ENCODE measurements at regions not wholly inside any gene's neighbourhood (a gene's known extent, or its start where the extent isn't known, plus 50 kb on each side); places are given as distances from the start of the nearest gene placed in this dataset.

DNA sequence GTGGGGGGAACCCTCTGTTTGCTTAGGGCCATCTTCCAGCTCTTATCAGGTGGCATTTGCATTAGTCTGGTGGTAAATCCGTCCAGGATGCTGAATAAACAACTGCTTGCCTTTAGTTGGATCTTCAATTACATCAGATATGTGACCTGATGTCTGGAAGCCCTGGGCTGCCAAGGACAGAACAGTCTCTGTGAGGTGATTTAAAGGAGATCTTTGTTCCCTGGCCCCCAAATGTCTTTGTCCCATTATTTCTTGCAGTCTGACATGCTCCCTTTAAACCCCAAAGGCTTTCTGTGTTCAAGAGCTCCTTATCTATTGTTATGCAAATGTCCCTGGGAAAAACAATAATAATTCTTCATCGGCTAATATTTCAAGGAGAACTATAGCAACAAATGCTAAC is 84.6 kb upstream of the SPTLC3 start:
- Histone ChIP-seq H4K20me1 (replicated peaks; ENCODE audit: control insufficient read depth, extremely low read depth, insufficient read depth, low read length) (no peaks in the 10 kb centered on the region), H3K27ac (ENCODE audit: insufficient read depth, low read depth, low read length) (no peak overlapping the region), H3K4me3 (replicated peaks in 1 of 3; ENCODE audit: insufficient read depth in 1 of 3, low read depth in 1 of 3, low read length in 3 of 3) (no peak overlapping the region), H3K4me2 (ENCODE audit: insufficient read depth, low read length) (no peak overlapping the region), H2AFZ (ENCODE audit: low read depth, low read length) (no peak overlapping the region), H3K79me2 (ENCODE audit: control insufficient read depth, insufficient read depth, low read length) (no peaks in the 10 kb centered on the region), H3K9ac (replicated peaks; ENCODE audit: extremely low read depth, insufficient read depth, low read length) (no peak overlapping the region), H3K9me1 (replicated peaks; ENCODE audit: control insufficient read depth, extremely low read depth, insufficient read depth, low read length) (no peaks in the 10 kb centered on the region), H3K9me3 (replicated peaks; ENCODE audit: control insufficient read depth, insufficient read depth, low read length) (no peaks in the 10 kb centered on the region), H3K36me3 (ENCODE audit: control insufficient read depth in 2 of 2, extremely low read depth in 1 of 2, insufficient read depth in 2 of 2, low read length in 2 of 2) (no peaks in the 10 kb centered on the region), H3K4me1 (ENCODE audit: control insufficient read depth, extremely low read depth, insufficient read depth, low read length) (peaks cover 18% of the 10 kb centered on the region), H3K27me3 (ENCODE audit: control insufficient read depth in 2 of 2, insufficient read depth in 2 of 2, low read length in 2 of 2) (peaks cover 2 to 3% of the 10 kb centered on the region in 2 experiments)
- BruUV-seq (replicated peaks) = no TSS peak
- TF ChIP-seq MYC (IDR thresholded peaks at IDR 0.05; ENCODE audit: low read depth, low read length) = no peak
- no peak for TF ChIP-seq GATA2 (IDR thresholded peaks at IDR 0.05; ENCODE audit: insufficient read depth, insufficient read length, low read depth, low read length)
- TF ChIP-seq EZH2 (IDR thresholded peaks at IDR 0.05; ENCODE audit: borderline replicate concordance, low read depth, low read length, severe bottlenecking) = no peak
- no peak for TF ChIP-seq FOS (IDR thresholded peaks at IDR 0.05; ENCODE audit: borderline replicate concordance, insufficient read depth, low read length)
- TF ChIP-seq, protein P1, sequence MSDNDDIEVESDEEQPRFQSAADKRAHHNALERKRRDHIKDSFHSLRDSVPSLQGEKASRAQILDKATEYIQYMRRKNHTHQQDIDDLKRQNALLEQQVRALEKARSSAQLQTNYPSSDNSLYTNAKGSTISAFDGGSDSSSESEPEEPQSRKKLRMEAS (IDR thresholded peaks at IDR 0.05; ENCODE audit: insufficient read depth, insufficient read length) = no peak
- TF ChIP-seq, protein P2, sequence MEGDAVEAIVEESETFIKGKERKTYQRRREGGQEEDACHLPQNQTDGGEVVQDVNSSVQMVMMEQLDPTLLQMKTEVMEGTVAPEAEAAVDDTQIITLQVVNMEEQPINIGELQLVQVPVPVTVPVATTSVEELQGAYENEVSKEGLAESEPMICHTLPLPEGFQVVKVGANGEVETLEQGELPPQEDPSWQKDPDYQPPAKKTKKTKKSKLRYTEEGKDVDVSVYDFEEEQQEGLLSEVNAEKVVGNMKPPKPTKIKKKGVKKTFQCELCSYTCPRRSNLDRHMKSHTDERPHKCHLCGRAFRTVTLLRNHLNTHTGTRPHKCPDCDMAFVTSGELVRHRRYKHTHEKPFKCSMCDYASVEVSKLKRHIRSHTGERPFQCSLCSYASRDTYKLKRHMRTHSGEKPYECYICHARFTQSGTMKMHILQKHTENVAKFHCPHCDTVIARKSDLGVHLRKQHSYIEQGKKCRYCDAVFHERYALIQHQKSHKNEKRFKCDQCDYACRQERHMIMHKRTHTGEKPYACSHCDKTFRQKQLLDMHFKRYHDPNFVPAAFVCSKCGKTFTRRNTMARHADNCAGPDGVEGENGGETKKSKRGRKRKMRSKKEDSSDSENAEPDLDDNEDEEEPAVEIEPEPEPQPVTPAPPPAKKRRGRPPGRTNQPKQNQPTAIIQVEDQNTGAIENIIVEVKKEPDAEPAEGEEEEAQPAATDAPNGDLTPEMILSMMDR (IDR thresholded peaks at IDR 0.05; ENCODE audit: extremely low read depth in 1 of 2, insufficient read depth in 1 of 2, low read depth in 1 of 2, low read length in 2 of 2) = no peak
- no peak for TF ChIP-seq JUN (IDR thresholded peaks at IDR 0.05; ENCODE audit: borderline replicate concordance, insufficient read depth, insufficient read length, low read depth)
- no peak for TF ChIP-seq POLR2A (IDR thresholded peaks at IDR 0.05; ENCODE audit: low read depth, low read length)
- TF ChIP-seq POLR2AphosphoS5 (IDR thresholded peaks at IDR 0.05; ENCODE audit: insufficient read depth, low read depth, low read length) = no peak
- intact Hi-C loops (cut with micrococcal nuclease) (loop anchor here (2.0 kb wide), 3 partner anchors 347 to 1247 kb away; no protein-coding TSS in a partner anchor), dilution Hi-C loops (cut with MboI; ENCODE audit: extremely low pct_ligation_motif_present, low sequenced_read_pairs) (no loop called here)
- ChIA-PET CTCF (interaction anchor here (0.9 to 10.0 kb wide), 21 partner anchors 12 to 1248 kb away, joined by 3 to 299 read pairs (median 6); no protein-coding TSS in a partner anchor), POLR2A (no interaction called here)
- no peak for DNase-seq (ENCODE audit: low read depth, low spot score)
- no peak for FAIRE-seq
